NCI-H226 (cell line): ENCODE measurements at regions not wholly inside any gene's neighbourhood (a gene's known extent, or its start where the extent isn't known, plus 50 kb on each side); places are given as distances from the start of the nearest gene placed in this dataset.

Source experiments
- DNase-seq: peaks from one replicate; pipeline ENCODE4 v3.0.0-alpha.2; 2015

DNA sequence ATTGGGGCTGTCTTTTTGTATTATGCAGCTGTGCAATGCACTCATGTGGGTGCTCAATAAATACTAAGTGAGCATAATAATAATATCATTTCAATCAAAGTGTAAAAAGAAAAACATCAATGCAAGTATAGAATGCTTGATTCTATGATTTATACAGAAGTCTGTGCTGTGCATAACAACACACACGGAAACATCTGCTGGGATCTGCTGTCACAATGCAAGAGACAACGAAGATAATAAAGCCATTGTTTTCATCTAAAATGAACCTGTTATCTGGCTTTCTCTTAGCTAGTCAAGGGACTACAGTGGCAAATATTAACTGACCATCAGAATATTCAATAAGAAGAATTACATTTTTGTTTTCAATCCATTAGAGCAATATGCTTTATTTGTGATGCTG lies 1156.9 kb upstream of the MAP3K7 start:
- no peak for DNase-seq

GRCh38 chr6:91731939-91732338 lies 1145.1 kb upstream of the MAP3K7 start:
- no peak for DNase-seq

DNA sequence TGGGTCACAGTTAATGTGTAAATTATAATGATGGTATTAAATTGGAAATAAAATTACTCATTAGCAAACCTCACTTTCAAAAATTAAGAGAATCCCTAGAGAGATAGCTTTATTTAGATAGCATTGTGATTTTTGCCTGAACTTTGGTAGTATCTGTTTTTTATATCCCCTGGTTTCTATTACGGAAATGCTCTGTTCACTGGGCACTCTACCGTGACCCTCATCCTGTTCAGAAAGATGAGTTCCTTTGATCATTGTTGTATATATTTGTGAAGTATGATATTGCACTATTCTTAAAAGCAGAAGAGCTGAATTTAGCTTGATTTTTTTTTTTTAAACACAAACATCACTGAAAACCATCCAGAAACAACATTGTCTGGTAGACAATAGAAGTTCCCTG lies 1143.8 kb upstream of the MAP3K7 start:
- no peak for DNase-seq

- no peak for DNase-seq
Measured at GRCh38 chr6:91720324-91720723, 1133.5 kb upstream of the MAP3K7 start.

DNA sequence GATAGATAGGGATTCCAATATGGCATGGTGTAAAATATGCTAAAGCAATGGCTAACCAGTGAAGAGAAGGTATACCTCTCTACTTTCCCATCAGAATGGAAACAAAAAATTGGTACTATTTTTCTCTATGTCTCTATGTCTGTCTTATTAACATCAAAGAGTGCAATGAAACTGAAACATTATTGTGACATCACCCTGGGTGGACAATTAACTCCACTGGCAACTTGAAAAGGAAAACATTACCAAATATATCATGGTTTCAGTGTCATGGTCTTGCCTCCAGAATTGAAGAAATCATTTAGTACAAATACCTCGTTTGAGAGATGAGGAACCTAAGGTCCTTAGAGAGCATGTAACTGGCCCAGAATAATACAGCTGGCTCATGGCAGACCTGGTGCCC lies 1132.5 kb upstream of the MAP3K7 start:
- DNase-seq: no peak

- no peak for DNase-seq
Measured at GRCh38 chr6:91718198-91718597, 1131.3 kb upstream of the MAP3K7 start.

- no peak for DNase-seq
Measured at GRCh38 chr6:91717094-91717493, 1130.2 kb upstream of the MAP3K7 start.

DNA sequence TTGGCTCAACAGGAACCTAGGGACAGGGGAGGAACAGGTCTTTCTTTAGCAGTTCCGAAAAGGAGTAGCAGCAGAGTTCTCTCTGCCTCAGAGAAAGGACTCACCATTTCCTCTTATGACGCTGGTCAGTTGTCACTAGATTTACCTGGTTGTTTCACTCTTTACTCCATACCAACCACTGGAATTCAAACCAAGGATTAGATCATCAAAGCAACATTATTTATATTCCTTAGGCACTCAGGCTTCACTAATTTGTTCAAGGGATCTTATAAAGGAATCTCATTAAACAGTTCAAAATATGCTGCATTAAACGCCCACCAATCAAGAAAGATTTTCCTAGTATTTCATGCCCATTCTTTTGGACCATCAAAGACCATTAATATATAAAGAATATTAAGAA lies 1129.5 kb upstream of the MAP3K7 start:
- no peak for DNase-seq

- DNase-seq: no peak
Measured at GRCh38 chr6:91715171-91715805, 1128.4 kb upstream of the MAP3K7 start.

- no peak for DNase-seq
Measured at GRCh38 chr6:91713911-91714310, 1127.0 kb upstream of the MAP3K7 start.

GRCh38 chr6:91711518-91711917 lies 1124.6 kb upstream of the MAP3K7 start:
- DNase-seq: no peak

- DNase-seq: no peak
Measured at GRCh38 chr6:91710342-91710741, 1123.5 kb upstream of the MAP3K7 start.

DNA sequence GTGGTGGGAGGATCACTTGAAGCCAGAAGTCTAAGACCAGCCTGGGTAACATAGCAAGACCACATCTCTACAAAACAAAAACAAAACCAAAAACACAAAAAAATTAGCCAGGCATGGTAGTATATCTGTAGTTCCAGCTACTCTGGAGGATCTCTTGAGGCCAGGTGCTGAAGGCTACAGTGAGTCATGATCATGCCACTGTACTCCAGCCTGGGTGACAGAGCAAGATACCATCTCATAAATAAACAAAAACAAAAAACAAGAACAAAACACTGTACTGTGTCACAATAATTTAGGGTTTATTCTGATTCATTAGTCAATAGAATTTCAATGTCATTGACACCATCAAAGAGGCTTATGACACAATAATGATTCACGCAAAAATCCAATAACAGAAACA lies 1121.7 kb upstream of the MAP3K7 start:
- DNase-seq: no peak

DNA sequence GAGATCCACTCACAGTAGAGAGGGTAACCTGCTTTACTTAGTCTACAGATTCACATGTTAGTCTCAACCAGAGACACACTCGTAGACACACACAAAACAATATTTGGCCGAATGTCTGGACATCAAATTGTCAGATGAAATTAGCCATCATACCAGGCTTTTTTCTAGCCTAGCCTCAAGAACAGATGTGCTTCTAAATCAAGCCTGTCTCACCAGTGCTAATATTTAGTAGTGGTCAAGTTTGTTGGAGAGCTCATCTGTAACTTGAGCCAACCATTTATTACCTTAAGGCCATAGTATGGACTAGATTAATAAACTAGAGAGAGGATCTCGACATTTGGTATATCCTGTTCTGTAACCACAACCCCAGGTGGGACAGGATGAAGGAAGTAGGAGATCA lies 1118.8 kb upstream of the MAP3K7 start:
- no peak for DNase-seq

DNA sequence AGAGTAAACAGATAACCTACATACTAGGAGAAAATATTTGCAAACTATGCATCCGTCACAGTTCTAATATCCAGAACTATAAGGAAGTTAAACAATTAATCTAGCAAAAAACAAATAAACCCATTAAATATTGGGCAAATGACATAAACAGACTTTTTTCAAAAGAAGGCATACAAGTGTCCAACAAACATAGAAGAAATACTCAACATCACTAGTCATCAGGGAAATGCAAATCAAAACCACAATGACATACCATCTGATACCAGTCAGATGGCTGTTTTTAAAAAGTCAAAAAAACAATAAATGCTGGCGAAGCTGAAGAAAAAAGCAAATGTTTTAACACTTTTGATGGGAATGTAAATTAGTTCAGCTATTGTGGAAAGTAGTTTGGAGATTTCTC lies 1117.7 kb upstream of the MAP3K7 start:
- DNase-seq: peak; percentile 6

- no peak for DNase-seq
Measured at GRCh38 chr6:91697010-91697695, 1110.3 kb upstream of the MAP3K7 start.

DNA sequence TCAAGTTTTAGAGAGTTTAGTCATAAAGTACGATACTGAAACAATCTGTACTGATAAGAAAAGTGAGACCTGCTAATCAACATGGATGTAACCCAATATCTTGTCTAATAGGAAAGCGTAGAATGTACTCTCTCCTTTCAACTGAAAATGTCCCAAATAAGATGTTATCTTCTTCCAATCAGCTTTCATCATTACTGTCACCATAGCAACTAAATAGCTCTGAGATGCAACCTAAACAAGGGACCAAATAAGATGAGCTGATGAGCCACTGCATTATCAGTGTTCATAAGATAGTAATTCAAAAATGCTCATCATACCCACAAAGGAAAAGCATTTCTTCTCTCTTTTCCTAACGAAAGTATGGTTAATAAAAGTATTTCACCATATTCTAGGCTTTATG lies 1108.3 kb upstream of the MAP3K7 start:
- DNase-seq: no peak

DNA sequence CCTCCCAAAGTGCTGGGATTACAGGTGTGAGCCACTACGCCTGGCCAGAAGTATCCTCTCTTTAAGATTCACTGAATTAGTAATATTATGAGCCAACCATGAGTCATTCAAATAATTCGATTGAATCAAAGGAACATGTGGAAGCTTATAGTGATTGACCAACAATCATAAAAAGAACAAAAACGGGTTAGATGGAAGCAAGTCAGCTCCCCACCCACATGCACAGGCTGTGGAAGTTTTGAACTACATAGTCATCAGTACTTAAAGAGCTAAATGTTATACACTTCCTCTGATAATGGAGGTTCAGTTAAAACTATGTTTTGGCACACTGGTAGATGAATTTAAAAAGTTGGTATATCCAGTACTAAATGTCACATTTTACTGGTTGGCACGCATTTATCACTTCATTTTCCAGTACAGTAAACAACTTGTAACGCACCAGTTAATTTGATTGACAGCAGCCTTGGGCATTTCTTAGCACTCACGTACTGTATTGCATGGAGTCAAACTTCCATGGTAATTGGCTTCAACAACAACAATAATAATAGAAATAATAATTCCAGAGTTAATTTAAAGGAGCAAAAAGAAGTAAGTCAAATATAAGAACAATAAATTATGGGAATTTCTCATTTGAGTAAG lies 1107.3 kb upstream of the MAP3K7 start:
- no peak for DNase-seq

GRCh38 chr6:91691449-91691848 lies 1104.6 kb upstream of the MAP3K7 start:
- no peak for DNase-seq

GRCh38 chr6:91683240-91683639 lies 1096.4 kb upstream of the MAP3K7 start:
- DNase-seq: no peak

GRCh38 chr6:91681296-91681695 lies 1094.4 kb upstream of the MAP3K7 start:
- no peak for DNase-seq

- DNase-seq: no peak
Measured at GRCh38 chr6:91678679-91679446, 1092.0 kb upstream of the MAP3K7 start.

- no peak for DNase-seq
Measured at GRCh38 chr6:91672201-91672600, 1085.3 kb upstream of the MAP3K7 start.

DNA sequence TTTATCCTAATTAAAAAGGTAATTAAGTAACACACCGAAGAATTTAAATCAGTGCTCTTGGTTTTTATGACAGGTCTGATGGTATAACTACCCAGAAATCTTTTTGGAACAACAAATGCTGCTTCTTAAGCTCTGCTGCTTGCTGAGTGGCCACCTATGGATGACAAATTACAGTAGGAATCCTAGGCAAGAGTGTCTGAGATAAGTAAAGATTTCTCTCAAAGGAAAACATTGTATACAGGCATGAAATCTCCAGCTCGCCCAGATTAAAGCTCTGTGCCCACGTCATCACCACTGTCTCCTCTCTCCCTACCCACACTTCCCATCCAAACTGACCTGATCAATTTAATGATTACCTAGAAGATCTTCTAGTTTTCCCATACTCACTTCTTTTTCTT lies 1083.0 kb upstream of the MAP3K7 start:
- DNase-seq: no peak
